Dermis microvascular lymphatic vessel endothelial cell (primary cell): ENCODE measurements at regions not wholly inside any gene's neighbourhood (a gene's known extent, or its start where the extent isn't known, plus 50 kb on each side); places are given as distances from the start of the nearest gene placed in this dataset.

ENCODE experiments used
- DNase-seq, 2 donors: peaks; one replicate each; pipeline versions ENCODE4 v3.0.0 to v3.0.0-alpha.2; 2010; ENCODE audit warnings: low read depth in 2 of 2

GRCh38 chr1:107004421-107004820 lies 52.1 kb upstream of the PRMT6 start:
- no peak for DNase-seq
